ENCODE measurements at regions not wholly inside any gene's neighbourhood (a gene's known extent, or its start where the extent isn't known, plus 50 kb on each side); places are given as distances from the start of the nearest gene placed in this dataset.

DNA sequence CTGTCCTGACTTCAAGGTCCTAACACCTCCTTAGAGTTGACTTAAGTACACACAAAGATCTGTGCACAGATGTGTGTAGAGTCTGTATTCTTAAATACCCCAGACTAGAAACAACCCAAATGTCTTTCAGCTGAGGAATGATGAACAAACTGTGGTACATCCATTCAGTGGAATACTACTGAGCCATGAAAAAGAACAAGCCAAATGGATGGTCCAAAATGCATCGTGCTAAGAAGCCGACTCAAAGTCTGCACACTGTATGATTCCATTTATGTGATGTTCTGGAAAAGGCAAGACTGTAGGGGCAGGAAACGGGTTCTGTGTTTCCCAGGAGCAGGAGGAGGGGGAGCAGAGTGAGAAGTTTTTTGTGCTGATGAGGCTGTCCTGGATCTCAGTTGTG, 56.7 kb upstream of the LINC01488 start:
- no peaks in the 10 kb centered on the region for H3K27me3 Mint-ChIP-seq (ENCODE audit: insufficient read depth, unreplicated experiment)
- ChIA-PET POLR2A (no interaction called here), CTCF (no interaction called here)
- no TSS peak for BruUV-seq (replicated peaks)
- no peak for TF ChIP-seq CTCF (IDR thresholded peaks at IDR 0.05; ENCODE audit: insufficient read depth in 1 of 2, low read depth in 1 of 2, low read length in 1 of 2, severe bottlenecking in 1 of 2, unreplicated experiment in 1 of 2)
- H3K36me3 ChIP-seq (ENCODE audit: control insufficient read depth, insufficient read depth, low read length), result no peaks in the 10 kb centered on the region
- no peak overlapping the region for H3K27ac Mint-ChIP-seq (ENCODE audit: unreplicated experiment)
- no peaks in the 10 kb centered on the region for H3K27me3 ChIP-seq (replicated peaks; ENCODE audit: control insufficient read depth, insufficient read depth, low read length)
- H3K4me3 Mint-ChIP-seq (ENCODE audit: unreplicated experiment), result no peak overlapping the region
- H3K9me3 Mint-ChIP-seq (ENCODE audit: unreplicated experiment), result peaks cover 14% of the 10 kb centered on the region
- peaks cover 6% of the 10 kb centered on the region for H3K36me3 Mint-ChIP-seq (ENCODE audit: insufficient read depth, unreplicated experiment)
- intact Hi-C loops (cut with micrococcal nuclease; ENCODE audit: unreplicated experiment), result no loop called here
- no peak overlapping the region for H3K4me3 ChIP-seq (ENCODE audit: low read depth, low read length)
- no peak for DNase-seq
- peaks cover 12% of the 10 kb centered on the region for H3K9me3 ChIP-seq
- H3K4me1 Mint-ChIP-seq (ENCODE audit: low read depth, unreplicated experiment), result peaks cover 49% of the 10 kb centered on the region
- peaks cover 41% of the 10 kb centered on the region for H3K4me1 ChIP-seq

DNA sequence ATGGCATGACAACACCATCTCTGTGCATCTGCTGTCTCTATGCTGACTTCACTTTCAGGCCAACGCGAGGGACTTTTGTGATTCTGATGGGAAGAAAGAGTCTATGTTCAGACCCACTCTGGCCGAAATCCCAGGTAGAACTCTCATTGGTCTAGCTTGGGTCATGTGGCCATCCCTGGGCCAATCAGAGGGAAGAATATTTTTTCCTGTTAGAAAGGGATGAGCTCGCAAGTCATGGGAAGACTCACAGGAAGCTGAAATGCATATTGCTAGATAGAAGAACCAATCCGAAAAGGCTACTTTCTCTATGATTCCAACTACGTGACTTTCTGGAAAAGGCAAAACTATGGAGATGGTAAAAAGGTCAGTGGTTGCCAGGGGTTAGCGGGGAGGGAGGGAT, 56.0 kb upstream of the LINC01488 start:
- H3K4me1 Mint-ChIP-seq (ENCODE audit: low read depth, unreplicated experiment), result peaks cover 42% of the 10 kb centered on the region
- Histone ChIP-seq H3K4me3 (ENCODE audit: low read depth, low read length) (no peak overlapping the region), H3K27me3 (replicated peaks; ENCODE audit: control insufficient read depth, insufficient read depth, low read length) (no peaks in the 10 kb centered on the region), H3K36me3 (ENCODE audit: control insufficient read depth, insufficient read depth, low read length) (no peaks in the 10 kb centered on the region), H3K9me3 (peaks cover 12% of the 10 kb centered on the region), H3K4me1 (peaks cover 34% of the 10 kb centered on the region)
- peak overlapping the region; percentile 86 for H3K27ac Mint-ChIP-seq (ENCODE audit: unreplicated experiment)
- intact Hi-C loops (cut with micrococcal nuclease; ENCODE audit: unreplicated experiment), result no loop called here
- no peaks in the 10 kb centered on the region for H3K27me3 Mint-ChIP-seq (ENCODE audit: insufficient read depth, unreplicated experiment)
- CTCF ChIA-PET, result no interaction called here
- no peak for DNase-seq
- H3K4me3 Mint-ChIP-seq (ENCODE audit: unreplicated experiment), result no peak overlapping the region
- TF ChIP-seq CTCF (IDR thresholded peaks at IDR 0.05; ENCODE audit: insufficient read depth in 1 of 2, low read depth in 1 of 2, low read length in 1 of 2, severe bottlenecking in 1 of 2, unreplicated experiment in 1 of 2), result no peak
- no TSS peak for BruUV-seq (replicated peaks)
- peaks cover 6% of the 10 kb centered on the region for H3K36me3 Mint-ChIP-seq (ENCODE audit: insufficient read depth, unreplicated experiment)
- H3K9me3 Mint-ChIP-seq (ENCODE audit: unreplicated experiment), result peaks cover 14% of the 10 kb centered on the region
- POLR2A ChIA-PET, result no interaction called here

GRCh38 chr11:69425895-69426544, 55.4 kb upstream of the LINC01488 start:
- no peak for DNase-seq
- Mint-ChIP-seq H3K27me3 (ENCODE audit: insufficient read depth, unreplicated experiment) (no peaks in the 10 kb centered on the region), H3K27ac (ENCODE audit: unreplicated experiment) (peak overlapping the region; percentile 86), H3K4me1 (ENCODE audit: low read depth, unreplicated experiment) (peaks cover 43% of the 10 kb centered on the region), H3K36me3 (ENCODE audit: insufficient read depth, unreplicated experiment) (peaks cover 6% of the 10 kb centered on the region), H3K4me3 (ENCODE audit: unreplicated experiment) (no peak overlapping the region), H3K9me3 (ENCODE audit: unreplicated experiment) (peaks cover 14% of the 10 kb centered on the region)
- peaks cover 12% of the 10 kb centered on the region for H3K9me3 ChIP-seq
- BruUV-seq (replicated peaks), result no TSS peak
- ChIA-PET POLR2A (no interaction called here), CTCF (interaction anchor here (1.4 kb wide), 1 partner anchor 10 kb away, joined by 3 read pairs; no protein-coding TSS in a partner anchor)
- no peaks in the 10 kb centered on the region for H3K36me3 ChIP-seq (ENCODE audit: control insufficient read depth, insufficient read depth, low read length)
- TF ChIP-seq CTCF (IDR thresholded peaks at IDR 0.05; ENCODE audit: insufficient read depth in 1 of 2, low read depth in 1 of 2, low read length in 1 of 2, severe bottlenecking in 1 of 2, unreplicated experiment in 1 of 2), result no peak
- no peak overlapping the region for H3K4me3 ChIP-seq (ENCODE audit: low read depth, low read length)
- H3K4me1 ChIP-seq, result peaks cover 28% of the 10 kb centered on the region
- intact Hi-C loops (cut with micrococcal nuclease; ENCODE audit: unreplicated experiment), result no loop called here
- no peaks in the 10 kb centered on the region for H3K27me3 ChIP-seq (replicated peaks; ENCODE audit: control insufficient read depth, insufficient read depth, low read length)

Data from Caco-2 (cell line).